ENCODE measurements at regions not wholly inside any gene's neighbourhood (a gene's known extent, or its start where the extent isn't known, plus 50 kb on each side); places are given as distances from the start of the nearest gene placed in this dataset.

DNA sequence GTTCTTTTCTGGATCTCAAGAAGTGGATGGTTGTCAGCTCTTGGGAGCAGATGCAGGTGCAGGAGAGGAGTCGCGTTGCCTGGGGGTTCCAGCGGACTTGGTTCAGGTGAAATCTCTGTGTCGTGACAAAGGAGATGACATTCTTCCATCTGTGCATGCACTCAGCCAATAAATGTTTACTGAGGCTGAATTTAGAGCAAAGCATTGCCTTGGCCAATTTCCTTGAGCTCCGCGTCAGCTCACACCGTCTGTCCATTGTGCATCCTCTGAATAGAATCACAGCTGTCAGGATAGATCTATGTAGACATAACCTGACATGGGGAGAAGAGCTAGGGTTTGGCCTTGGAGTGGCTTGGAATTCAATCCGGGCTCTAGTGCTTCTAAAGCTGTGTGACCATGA is 343.7 kb downstream of the GLRX3 start:
- TF ChIP-seq, protein P1, sequence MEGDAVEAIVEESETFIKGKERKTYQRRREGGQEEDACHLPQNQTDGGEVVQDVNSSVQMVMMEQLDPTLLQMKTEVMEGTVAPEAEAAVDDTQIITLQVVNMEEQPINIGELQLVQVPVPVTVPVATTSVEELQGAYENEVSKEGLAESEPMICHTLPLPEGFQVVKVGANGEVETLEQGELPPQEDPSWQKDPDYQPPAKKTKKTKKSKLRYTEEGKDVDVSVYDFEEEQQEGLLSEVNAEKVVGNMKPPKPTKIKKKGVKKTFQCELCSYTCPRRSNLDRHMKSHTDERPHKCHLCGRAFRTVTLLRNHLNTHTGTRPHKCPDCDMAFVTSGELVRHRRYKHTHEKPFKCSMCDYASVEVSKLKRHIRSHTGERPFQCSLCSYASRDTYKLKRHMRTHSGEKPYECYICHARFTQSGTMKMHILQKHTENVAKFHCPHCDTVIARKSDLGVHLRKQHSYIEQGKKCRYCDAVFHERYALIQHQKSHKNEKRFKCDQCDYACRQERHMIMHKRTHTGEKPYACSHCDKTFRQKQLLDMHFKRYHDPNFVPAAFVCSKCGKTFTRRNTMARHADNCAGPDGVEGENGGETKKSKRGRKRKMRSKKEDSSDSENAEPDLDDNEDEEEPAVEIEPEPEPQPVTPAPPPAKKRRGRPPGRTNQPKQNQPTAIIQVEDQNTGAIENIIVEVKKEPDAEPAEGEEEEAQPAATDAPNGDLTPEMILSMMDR (IDR thresholded peaks at IDR 0.05), result no peak
- TF ChIP-seq POLR2A (IDR thresholded peaks at IDR 0.05), result no peak
- no peak for TF ChIP-seq EP300 (IDR thresholded peaks at IDR 0.05)
